H1 (cell line): ENCODE measurements at regions not wholly inside any gene's neighbourhood (a gene's known extent, or its start where the extent isn't known, plus 50 kb on each side); places are given as distances from the start of the nearest gene placed in this dataset.

Source experiments
- CTCF ChIA-PET: fragments of 300-600 bp; sonication (Branson Sonifier 250); formaldehyde crosslinking; loops from one replicate; lab custom pipeline; 2021; ENCODE audit not compliant: partially characterized antibody; lab: Charles Lee
- POLR2A ChIA-PET: fragments of 300-600 bp; sonication (Branson Sonifier 250); formaldehyde crosslinking; loops from one replicate; lab custom pipeline; 2021; ENCODE audit warnings: inconsistent platforms; ENCODE audit not compliant: partially characterized antibody; lab: Charles Lee
- DNase-seq, 2 experiments: peaks; one replicate each; pipeline versions ENCODE4 v3.0.0 to v3.0.0-alpha.2; 2010 to 2022; ENCODE audit warnings: low spot score in 2 of 2, low read depth in 1 of 2, mixed read lengths in 1 of 2
- FAIRE-seq: peaks from 2 replicates; lab custom pipeline; 2011; peaks lifted over from hg19 to GRCh38; lab: Jason Lieb, UNC
- H2AFZ ChIP-seq: 2 replicates; pipeline ENCODE4 v1.8.1; 2012; ENCODE audit warnings: low read length, inconsistent platforms
- H2AK5ac ChIP-seq: 2 replicates; pipeline ENCODE4 v1.6.1; 2013; ENCODE audit warnings: low read depth, low read length
- H2BK120ac ChIP-seq: replicated peaks from 2 replicates; pipeline ENCODE3; 2013; ENCODE audit warnings: low read depth, low read length, inconsistent platforms
- H2BK12ac ChIP-seq: 2 replicates; pipeline ENCODE4 v1.6.1; 2013; ENCODE audit warnings: low read depth, low read length
- H2BK15ac ChIP-seq: 2 replicates; pipeline ENCODE4 v1.6.1; 2013; ENCODE audit warnings: low read length
- H2BK20ac ChIP-seq: 2 replicates; pipeline ENCODE4 v1.6.1; 2013; ENCODE audit warnings: low read length
- H2BK5ac ChIP-seq: 2 replicates; pipeline ENCODE4 v1.6.1; 2013; ENCODE audit warnings: low read depth, low read length
- H3K14ac ChIP-seq: 2 replicates; pipeline ENCODE4 v1.6.1; 2013; ENCODE audit warnings: inconsistent platforms; ENCODE audit not compliant: insufficient read length
- H3K18ac ChIP-seq: 2 replicates; pipeline ENCODE4 v1.6.1; 2013; ENCODE audit warnings: low read length; ENCODE audit errors: extremely low read depth
- H3K23ac ChIP-seq: 2 replicates; pipeline ENCODE4 v1.6.1; 2013; ENCODE audit warnings: inconsistent platforms; ENCODE audit not compliant: insufficient read length
- H3K23me2 ChIP-seq: 2 replicates; pipeline ENCODE4 v1.6.1; 2013; ENCODE audit warnings: low read depth, low read length
- H3K27ac ChIP-seq: 2 replicates; pipeline ENCODE4 v1.6.1; 2011; ENCODE audit warnings: low read depth, low read length, inconsistent platforms
- H3K27me3 ChIP-seq, 4 experiments: replicated peaks in 1 of 4; 1 replicate in 1 of 4; 2 replicates in 3 of 4; pipeline versions ENCODE4 v1.6.1 to v1.8.1; 2011 to 2013; ENCODE audit warnings: low read length in 3 of 4, mild to moderate bottlenecking in 3 of 4, inconsistent platforms in 2 of 4, mixed read lengths in 2 of 4, moderate library complexity in 1 of 4; ENCODE audit not compliant: control insufficient read depth in 3 of 4, insufficient read depth in 3 of 4; ENCODE audit errors: extremely low read depth in 1 of 4
- H3K36me3 ChIP-seq, 4 experiments: 2 replicates each; pipeline versions ENCODE4 v1.6.1 to v1.8.1; 2011 to 2013; ENCODE audit warnings: mild to moderate bottlenecking in 4 of 4, low read length in 3 of 4, moderate library complexity in 2 of 4, control low read depth in 1 of 4, inconsistent platforms in 1 of 4; ENCODE audit not compliant: insufficient read depth in 4 of 4, control insufficient read depth in 2 of 4
- H3K4ac ChIP-seq: replicated peaks from 2 replicates; pipeline ENCODE3; 2013; ENCODE audit warnings: low read length, low read depth, mixed read lengths, inconsistent platforms; ENCODE audit not compliant: insufficient read length
- H3K4me1 ChIP-seq, 4 experiments: replicated peaks in 1 of 4; 1 replicate in 1 of 4; 2 replicates in 3 of 4; pipeline versions ENCODE4 v1.6.1 to v1.8.1; 2011 to 2013; ENCODE audit warnings: low read length in 3 of 4, inconsistent platforms in 2 of 4, mixed read lengths in 1 of 4; ENCODE audit not compliant: insufficient read depth in 4 of 4, control insufficient read depth in 3 of 4
- H3K4me2 ChIP-seq, 2 experiments: 2 replicates each; pipeline versions ENCODE4 v1.6.1 to v1.8.1; 2011 to 2013; ENCODE audit warnings: low read depth in 2 of 2, low read length in 2 of 2, control low read depth in 1 of 2, inconsistent platforms in 1 of 2, mild to moderate bottlenecking in 1 of 2; ENCODE audit not compliant: insufficient read depth in 1 of 2
- H3K4me3 ChIP-seq, 4 experiments: fragments of 200-600, 300-600 bp in 1 of 4; sonication (generic), shearing (Covaris generic), sonication (Bioruptor Twin) in 1 of 4; 2 replicates each; pipeline versions ENCODE4 v1.5.1 to v1.8.1; 2011 to 2016; ENCODE audit warnings: low read length in 4 of 4, low read depth in 3 of 4, control low read depth in 2 of 4, inconsistent platforms in 2 of 4, mild to moderate bottlenecking in 2 of 4, mixed read lengths in 1 of 4, moderate library complexity in 1 of 4; ENCODE audit not compliant: insufficient read depth in 2 of 4; ENCODE audit errors: extremely low read depth in 1 of 4
- H3K56ac ChIP-seq: replicated peaks from 2 replicates; pipeline ENCODE3; 2013; ENCODE audit warnings: low read depth, mild to moderate bottlenecking, mixed read lengths, low read length, inconsistent platforms; ENCODE audit not compliant: insufficient read length
- H3K79me1 ChIP-seq: 2 replicates; pipeline ENCODE4 v1.6.1; 2013; ENCODE audit warnings: low read depth, low read length, control low read depth
- H3K79me2 ChIP-seq, 2 experiments: 2 replicates each; pipeline versions ENCODE4 v1.6.1 to v1.8.1; 2012 to 2013; ENCODE audit warnings: low read length in 2 of 2, mild to moderate bottlenecking in 2 of 2, inconsistent platforms in 1 of 2; ENCODE audit not compliant: insufficient read depth in 2 of 2, control insufficient read depth in 1 of 2
- H3K9ac ChIP-seq, 4 experiments: replicated peaks in 1 of 4; 1 replicate in 1 of 4; 2 replicates in 3 of 4; pipeline versions ENCODE4 v1.6.1 to v1.8.1; 2011 to 2013; ENCODE audit warnings: low read depth in 3 of 4, low read length in 3 of 4, control low read depth in 2 of 4, mild to moderate bottlenecking in 2 of 4, moderate library complexity in 2 of 4, inconsistent platforms in 1 of 4; ENCODE audit errors: extremely low read depth in 1 of 4
- H3K9me3 ChIP-seq, 2 experiments: 2 replicates each; pipeline versions ENCODE4 v1.6.1 to v1.8.1; 2012 to 2013; ENCODE audit warnings: mild to moderate bottlenecking in 2 of 2, moderate library complexity in 2 of 2, control low read depth in 1 of 2, inconsistent platforms in 1 of 2, low read depth in 1 of 2, low read length in 1 of 2, mixed read lengths in 1 of 2; ENCODE audit not compliant: insufficient read depth in 2 of 2
- H4K20me1 ChIP-seq, 2 experiments: replicated peaks in 1 of 2; 2 replicates each; pipeline versions ENCODE3 to v1.8.1; 2011 to 2013; ENCODE audit warnings: inconsistent platforms in 2 of 2, low read length in 2 of 2, mild to moderate bottlenecking in 1 of 2; ENCODE audit not compliant: insufficient read depth in 2 of 2, control insufficient read depth in 1 of 2
- H4K5ac ChIP-seq: 2 replicates; pipeline ENCODE4 v1.6.1; 2013; ENCODE audit warnings: low read length, low read depth, mixed read lengths, inconsistent platforms; ENCODE audit not compliant: insufficient read length
- H4K8ac ChIP-seq: 2 replicates; pipeline ENCODE4 v1.8.0; 2013; ENCODE audit warnings: mild to moderate bottlenecking, moderate library complexity, low read length, inconsistent platforms; ENCODE audit not compliant: insufficient read depth; ENCODE audit errors: extremely low read depth
- H4K91ac ChIP-seq: replicated peaks from 2 replicates; pipeline ENCODE3; 2013; ENCODE audit warnings: low read length, mixed read lengths, inconsistent platforms; ENCODE audit not compliant: insufficient read length
- CBX8 ChIP-seq: fragments of 300-800, 300-1000 bp; sonication (generic); IDR thresholded peaks from 2 replicates; pipeline ENCODE4 v1.7.1; 2016; ENCODE audit warnings: low read depth, low read length, borderline replicate concordance
- CHD1 ChIP-seq: IDR thresholded peaks from 2 replicates; pipeline ENCODE4 v1.6.1; 2012; ENCODE audit warnings: low read depth, low read length, improper control_type of control experiment
- HDAC2 ChIP-seq, 2 experiments: fragments of 300-600 bp in 1 of 2; sonication (generic) in 1 of 2; IDR thresholded peaks; 2 replicates each; pipeline ENCODE4 v1.6.1; 2011 to 2012; ENCODE audit warnings: low read depth in 2 of 2, low read length in 2 of 2, mild to moderate bottlenecking in 2 of 2, moderate library complexity in 2 of 2, borderline replicate concordance in 1 of 2, inconsistent platforms in 1 of 2
- POLR2A ChIP-seq, 2 experiments: IDR thresholded peaks; 1 replicate in 1 of 2; 2 replicates in 1 of 2; pipeline ENCODE4 v1.6.1; 2011; ENCODE audit warnings: low read depth in 2 of 2, low read length in 2 of 2, mild to moderate bottlenecking in 2 of 2; ENCODE audit errors: control extremely low read depth in 1 of 2
- RXRA ChIP-seq: IDR thresholded peaks from 2 replicates; pipeline ENCODE4 v1.6.1; 2011; ENCODE audit warnings: low read depth, mild to moderate bottlenecking, low read length, moderate library complexity; ENCODE audit not compliant: insufficient read depth
- SAP30 ChIP-seq: fragments of 300-600 bp; sonication (generic); IDR thresholded peaks from 2 replicates; pipeline ENCODE4 v1.7.1; 2012; ENCODE audit warnings: low read length, moderate library complexity, mild to moderate bottlenecking, inconsistent platforms; ENCODE audit not compliant: insufficient read depth, insufficient replicate concordance
- SP1 ChIP-seq: IDR thresholded peaks from 2 replicates; pipeline ENCODE4 v1.6.1; 2011; ENCODE audit warnings: low read depth, low read length
- WGBS, 2 experiments: shearing (Covaris generic) in 1 of 2; methylation state at CpG; one replicate each; pipeline versions ENCODE4 v1.1.6 to v1.1.7; 2013 to 2015; ENCODE audit warnings: low lambda C conversion rate in 2 of 2, mixed read lengths in 2 of 2, inconsistent platforms in 1 of 2, low coverage in 1 of 2, missing lambda C conversion rate in 1 of 2; ENCODE audit not compliant: insufficient replicate concordance in 2 of 2, insufficient coverage in 1 of 2, insufficient read length in 1 of 2; ENCODE audit errors: extremely low coverage in 1 of 2, missing lambda C conversion rate in 1 of 2; 5-methylcytosine and 5-hydroxymethylcytosine counted together

- no peaks in the 10 kb centered on the region for H3K23me2 ChIP-seq
- H3K4ac ChIP-seq, result no peak overlapping the region
- no peaks in the 10 kb centered on the region for H3K36me3 ChIP-seq
- POLR2A ChIA-PET, result no interaction called here
- H3K4me3 ChIP-seq, result no peak overlapping the region
- no peak overlapping the region for H3K9ac ChIP-seq
- no peak overlapping the region for H2BK5ac ChIP-seq
- H3K18ac ChIP-seq, result no peak overlapping the region
- H3K79me2 ChIP-seq, result no peaks in the 10 kb centered on the region
- H3K79me1 ChIP-seq, result no peaks in the 10 kb centered on the region
- H3K4me1 ChIP-seq, result no peaks in the 10 kb centered on the region
- CTCF ChIA-PET, result no interaction called here
- H3K27ac ChIP-seq, result no peak overlapping the region
- H2BK12ac ChIP-seq, result no peak overlapping the region
- no peak overlapping the region for H3K4me2 ChIP-seq
- H3K14ac ChIP-seq, result no peak overlapping the region
- WGBS, 2 experiments, result 82% methylated on average over 14 of the region's 14 CpGs; no CpG with 5 or more reads in 1 of the 2 experiments
- no peak overlapping the region for H2BK120ac ChIP-seq
- no peak overlapping the region for H2BK20ac ChIP-seq
- no peak overlapping the region for H3K23ac ChIP-seq
- DNase-seq (no peak), FAIRE-seq (no peak)
- H4K8ac ChIP-seq, result no peak overlapping the region
- no peak overlapping the region for H3K56ac ChIP-seq
- H2BK15ac ChIP-seq, result no peak overlapping the region
- no peaks in the 10 kb centered on the region for H4K20me1 ChIP-seq
- H2AFZ ChIP-seq, result no peak overlapping the region
- H4K5ac ChIP-seq, result no peak overlapping the region
- H2AK5ac ChIP-seq, result no peak overlapping the region
- 0 out of 4 replicates have a peak, but pooled peaks cover 0 to 5% of the 10 kb centered on the region in 2 experiments for H3K9me3 ChIP-seq
- no peaks in the 10 kb centered on the region for H3K27me3 ChIP-seq
- no peak overlapping the region for H4K91ac ChIP-seq
- TF ChIP-seq CBX8 (no peak), POLR2A (IDR thresholded peaks at IDR 0.05; ENCODE audit: control extremely low read depth in 1 of 2, low read depth in 2 of 2, low read length in 2 of 2) (no peak), RXRA (no peak), CHD1 (no peak), HDAC2 (IDR thresholded peaks at IDR 0.05; ENCODE audit: borderline replicate concordance in 1 of 2, low read depth in 2 of 2, low read length in 2 of 2) (no peak), SP1 (no peak), SAP30 (no peak)
Measured at GRCh38 chr14:99015833-99016232, 256.2 kb downstream of the BCL11B start.
